ENCODE measurements at regions not wholly inside any gene's neighbourhood (a gene's known extent, or its start where the extent isn't known, plus 50 kb on each side); places are given as distances from the start of the nearest gene placed in this dataset.

GRCh38 chr7:112596260-112596659 is 115.5 kb downstream of the LSMEM1 start:
- no peak for DNase-seq

- DNase-seq, result no peak
These were observed 116.2 kb downstream of the LSMEM1 start for GRCh38 chr7:112596981-112597380.

- DNase-seq, result no peak
These were observed 122.9 kb downstream of the LSMEM1 start for GRCh38 chr7:112603673-112604072.

GRCh38 chr7:112610636-112611035 is 129.8 kb downstream of the LSMEM1 start:
- DNase-seq, result no peak

GRCh38 chr7:112615701-112616100 is 134.9 kb downstream of the LSMEM1 start:
- DNase-seq, result no peak

- no peak for DNase-seq
These were observed 135.5 kb downstream of the LSMEM1 start for GRCh38 chr7:112616295-112616694.

GRCh38 chr7:112619343-112619742 is 138.6 kb downstream of the LSMEM1 start:
- no peak for DNase-seq

- DNase-seq, result no peak
These were observed 141.4 kb downstream of the LSMEM1 start for GRCh38 chr7:112622159-112622715.

GRCh38 chr7:112624416-112624815 is 143.6 kb downstream of the LSMEM1 start:
- DNase-seq, result no peak

- no peak for DNase-seq
These were observed 149.8 kb downstream of the LSMEM1 start for GRCh38 chr7:112630565-112630964.

GRCh38 chr7:112634107-112634506 is 153.3 kb downstream of the LSMEM1 start:
- no peak for DNase-seq

- no peak for DNase-seq
These were observed 154.5 kb downstream of the TMEM168 start for GRCh38 chr7:112635742-112636141.

- DNase-seq, result no peak
These were observed 151.4 kb downstream of the TMEM168 start for GRCh38 chr7:112638675-112639400.

- no peak for DNase-seq
These were observed 149.5 kb downstream of the TMEM168 start for GRCh38 chr7:112640685-112641084.

GRCh38 chr7:112646783-112647182 is 143.4 kb downstream of the TMEM168 start:
- peak; percentile 89 for DNase-seq

- no peak for DNase-seq
These were observed 141.4 kb downstream of the TMEM168 start for GRCh38 chr7:112648781-112649180.

GRCh38 chr7:112649560-112649959 is 140.6 kb downstream of the TMEM168 start:
- DNase-seq, result no peak

- no peak for DNase-seq
These were observed 135.6 kb downstream of the TMEM168 start for GRCh38 chr7:112654322-112655216.

- DNase-seq, result no peak
These were observed 124.5 kb downstream of the TMEM168 start for GRCh38 chr7:112665709-112666108.

GRCh38 chr7:112668561-112668960 is 121.6 kb downstream of the TMEM168 start:
- DNase-seq, result no peak

- DNase-seq, result no peak
These were observed 120.9 kb downstream of the TMEM168 start for GRCh38 chr7:112669306-112669705.

GRCh38 chr7:112670193-112670592 is 120.0 kb downstream of the TMEM168 start:
- no peak for DNase-seq

- DNase-seq, result no peak
These were observed 111.6 kb downstream of the TMEM168 start for GRCh38 chr7:112678626-112679025.

Data from NCI-H2171 treated with DMSO at 0.1 percent for 48 hours (cell line).